CD4-positive, alpha-beta T cell (primary cell): ENCODE measurements at regions not wholly inside any gene's neighbourhood (a gene's known extent, or its start where the extent isn't known, plus 50 kb on each side); places are given as distances from the start of the nearest gene placed in this dataset.

Source experiments
- ATAC-seq: fragments of 200-7000 bp; cut with Tn5 transposase; one replicate; pipeline ENCODE4 v1.10.0; 2022; ENCODE audit warnings: mild to moderate bottlenecking; ENCODE audit not compliant: poor library complexity
- CTCF ChIA-PET: fragments of 350-600 bp; sonication (Branson Sonifier 250); formaldehyde crosslinking; loops from one replicate; lab custom pipeline; 2021; ENCODE audit warnings: antibody characterized with exemption, inconsistent platforms; lab: Charles Lee
- POLR2A ChIA-PET: fragments of 350-600 bp; sonication (Branson Sonifier 250); formaldehyde crosslinking; loops from one replicate; lab custom pipeline; 2021; ENCODE audit warnings: antibody characterized with exemption, inconsistent platforms; lab: Charles Lee
- DNase-seq, 14 experiments: peaks; one replicate each; pipeline ENCODE4 v3.0.0-alpha.2; 2013 to 2020; ENCODE audit warnings: mixed read lengths in 2 of 14
- H3K27ac ChIP-seq, 2 donors: one replicate each; pipeline versions ENCODE4 v1.5.1 to v1.7.0; 2013; ENCODE audit warnings: low read length in 2 of 2, low read depth in 1 of 2, mild to moderate bottlenecking in 1 of 2
- H3K27me3 ChIP-seq, 2 experiments: 1 replicate in 1 of 2; 2 replicates in 1 of 2; pipeline versions ENCODE4 v1.6.1 to v1.7.0; 2013; ENCODE audit warnings: low read length in 2 of 2, control low read depth in 1 of 2, mild to moderate bottlenecking in 1 of 2, moderate library complexity in 1 of 2; ENCODE audit not compliant: insufficient read depth in 2 of 2, control insufficient read depth in 1 of 2
- H3K36me3 ChIP-seq: one replicate; pipeline ENCODE4 v1.6.1; 2013; ENCODE audit warnings: low read length, control low read depth; ENCODE audit not compliant: insufficient read depth
- H3K4me1 ChIP-seq: one replicate; pipeline ENCODE4 v1.6.1; 2013; ENCODE audit warnings: low read length, control low read depth; ENCODE audit not compliant: insufficient read depth
- H3K4me3 ChIP-seq: one replicate; pipeline ENCODE4 v1.5.1; 2013; ENCODE audit warnings: mild to moderate bottlenecking, low read length, moderate library complexity
- H3K9me3 ChIP-seq, 2 experiments: 1 replicate in 1 of 2; 2 replicates in 1 of 2; pipeline versions ENCODE4 v1.6.1 to v1.7.0; 2013; ENCODE audit warnings: low read length in 2 of 2, mild to moderate bottlenecking in 2 of 2, control low read depth in 1 of 2, moderate library complexity in 1 of 2; ENCODE audit not compliant: control insufficient read depth in 1 of 2, insufficient read depth in 1 of 2
- H3K27ac Mint-ChIP-seq: one replicate; pipeline ENCODE4 v1.8.0; 2020; ENCODE audit warnings: mixed read lengths
- H3K27me3 Mint-ChIP-seq: one replicate; pipeline ENCODE4 v1.8.0; 2021; ENCODE audit warnings: mixed read lengths
- H3K36me3 Mint-ChIP-seq: one replicate; pipeline ENCODE4 v1.8.0; 2021; ENCODE audit warnings: low read depth, mixed read lengths
- H3K4me1 Mint-ChIP-seq: one replicate; pipeline ENCODE4 v1.8.0; 2021; ENCODE audit warnings: low read depth, mixed read lengths
- H3K4me3 Mint-ChIP-seq: one replicate; pipeline ENCODE4 v1.8.0; 2020; ENCODE audit warnings: mild to moderate bottlenecking, mixed read lengths
- H3K9me3 Mint-ChIP-seq: one replicate; pipeline ENCODE4 v1.8.0; 2020; ENCODE audit warnings: mixed read lengths
- intact Hi-C, 2 experiments: fragments of 100-400 bp; cut with DNase I in 1 of 2; cut with micrococcal nuclease in 1 of 2; formaldehyde crosslinking; loops; one replicate each; pipeline versions ENCODE4 v1.15.1 to v1.9.0; 2023 to 2025; cut with DNase I, micrococcal nuclease
- TF ChIP-seq, protein P1 (sequence below): fragments of 200-600 bp; IDR thresholded peaks from one replicate; pipeline ENCODE4 v1.8.0; 2022; ENCODE audit warnings: antibody characterized with exemption, mild to moderate bottlenecking

DNA sequence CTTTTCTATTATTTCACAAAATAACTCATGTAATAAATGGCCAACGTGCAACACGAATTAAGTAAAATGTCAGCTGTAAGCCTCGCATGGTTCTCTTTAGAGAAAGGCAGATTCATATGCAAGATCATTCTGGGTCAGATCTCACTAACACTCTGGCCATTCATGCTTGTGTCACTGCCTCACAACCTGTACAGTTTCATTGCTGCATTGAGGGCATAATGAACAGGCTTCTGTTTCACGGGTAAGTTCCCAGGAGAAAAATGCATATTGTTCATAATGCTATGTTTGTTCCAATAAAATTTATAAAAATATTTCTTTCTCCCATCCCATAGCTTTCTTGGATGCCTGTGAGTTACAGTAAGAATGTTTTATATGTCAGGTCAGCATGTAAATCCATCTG lies 734.0 kb upstream of the ANKRD30A start:
- no peaks in the 10 kb centered on the region for H3K27me3 ChIP-seq
- H3K27me3 Mint-ChIP-seq: no peaks in the 10 kb centered on the region
- no peaks in the 10 kb centered on the region for H3K36me3 ChIP-seq
- ChIA-PET POLR2A (no interaction called here), CTCF (no interaction called here)
- H3K27ac Mint-ChIP-seq: no peak overlapping the region
- DNase-seq (no peak), ATAC-seq (no peak)
- H3K4me1 ChIP-seq: no peaks in the 10 kb centered on the region
- H3K4me3 ChIP-seq: no peak overlapping the region
- H3K36me3 Mint-ChIP-seq: no peaks in the 10 kb centered on the region
- no peaks in the 10 kb centered on the region for H3K4me1 Mint-ChIP-seq
- H3K9me3 Mint-ChIP-seq: peaks cover 19% of the 10 kb centered on the region
- intact Hi-C loops: no loop called here
- H3K4me3 Mint-ChIP-seq: no peak overlapping the region
- TF ChIP-seq, protein P1, sequence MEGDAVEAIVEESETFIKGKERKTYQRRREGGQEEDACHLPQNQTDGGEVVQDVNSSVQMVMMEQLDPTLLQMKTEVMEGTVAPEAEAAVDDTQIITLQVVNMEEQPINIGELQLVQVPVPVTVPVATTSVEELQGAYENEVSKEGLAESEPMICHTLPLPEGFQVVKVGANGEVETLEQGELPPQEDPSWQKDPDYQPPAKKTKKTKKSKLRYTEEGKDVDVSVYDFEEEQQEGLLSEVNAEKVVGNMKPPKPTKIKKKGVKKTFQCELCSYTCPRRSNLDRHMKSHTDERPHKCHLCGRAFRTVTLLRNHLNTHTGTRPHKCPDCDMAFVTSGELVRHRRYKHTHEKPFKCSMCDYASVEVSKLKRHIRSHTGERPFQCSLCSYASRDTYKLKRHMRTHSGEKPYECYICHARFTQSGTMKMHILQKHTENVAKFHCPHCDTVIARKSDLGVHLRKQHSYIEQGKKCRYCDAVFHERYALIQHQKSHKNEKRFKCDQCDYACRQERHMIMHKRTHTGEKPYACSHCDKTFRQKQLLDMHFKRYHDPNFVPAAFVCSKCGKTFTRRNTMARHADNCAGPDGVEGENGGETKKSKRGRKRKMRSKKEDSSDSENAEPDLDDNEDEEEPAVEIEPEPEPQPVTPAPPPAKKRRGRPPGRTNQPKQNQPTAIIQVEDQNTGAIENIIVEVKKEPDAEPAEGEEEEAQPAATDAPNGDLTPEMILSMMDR: no peak
- H3K9me3 ChIP-seq: peaks cover 0 to 19% of the 10 kb centered on the region in 2 experiments
- H3K27ac ChIP-seq: no peak overlapping the region

- intact Hi-C loops: no loop called here
- H3K4me3 ChIP-seq: no peak overlapping the region
- Mint-ChIP-seq H3K27ac (no peak overlapping the region), H3K4me1 (no peaks in the 10 kb centered on the region), H3K4me3 (no peak overlapping the region), H3K36me3 (no peaks in the 10 kb centered on the region), H3K27me3 (no peaks in the 10 kb centered on the region), H3K9me3 (peaks cover 18% of the 10 kb centered on the region)
- H3K9me3 ChIP-seq: peaks cover 0 to 10% of the 10 kb centered on the region in 2 experiments
- H3K27me3 ChIP-seq: no peaks in the 10 kb centered on the region
- no peak for ATAC-seq
- H3K4me1 ChIP-seq: no peaks in the 10 kb centered on the region
- TF ChIP-seq, protein P1: no peak
- ChIA-PET POLR2A (no interaction called here), CTCF (no interaction called here)
- H3K36me3 ChIP-seq: no peaks in the 10 kb centered on the region
- no peak for DNase-seq
- no peak overlapping the region for H3K27ac ChIP-seq
These were observed 735.2 kb upstream of the ANKRD30A start for GRCh38 chr10:36390221-36390620.

DNA sequence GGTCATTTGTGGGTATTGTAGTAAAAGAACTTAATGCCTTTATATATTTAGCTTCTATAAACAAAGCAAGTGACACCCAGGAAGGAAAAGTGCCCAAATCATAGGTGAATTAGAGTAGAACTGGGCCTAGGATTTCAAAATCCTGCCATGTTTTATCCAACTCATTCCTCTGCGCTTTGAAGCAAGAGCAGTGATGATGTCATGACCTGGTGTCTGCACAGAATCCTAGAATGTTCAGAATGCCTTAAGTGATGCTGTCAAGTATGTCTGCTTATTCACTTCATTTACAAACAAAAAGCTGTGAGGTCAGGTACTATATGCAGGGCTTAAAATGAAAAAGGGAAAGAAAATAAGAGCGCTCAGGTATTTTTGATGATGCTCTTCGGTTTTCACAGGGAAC lies 737.2 kb upstream of the ANKRD30A start:
- Histone ChIP-seq H3K9me3 (peaks cover 0 to 12% of the 10 kb centered on the region in 2 experiments), H3K4me1 (no peaks in the 10 kb centered on the region), H3K4me3 (no peak overlapping the region), H3K36me3 (no peaks in the 10 kb centered on the region), H3K27me3 (no peaks in the 10 kb centered on the region), H3K27ac (no peak overlapping the region)
- Mint-ChIP-seq H3K36me3 (no peaks in the 10 kb centered on the region), H3K9me3 (peaks cover 14% of the 10 kb centered on the region), H3K27ac (no peak overlapping the region), H3K4me3 (no peak overlapping the region), H3K27me3 (no peaks in the 10 kb centered on the region), H3K4me1 (no peaks in the 10 kb centered on the region)
- TF ChIP-seq, protein P1: no peak
- intact Hi-C loops: no loop called here
- ChIA-PET CTCF (no interaction called here), POLR2A (no interaction called here)
- ATAC-seq: no peak
- DNase-seq: no peak
